ENCODE measurements at regions not wholly inside any gene's neighbourhood (a gene's known extent, or its start where the extent isn't known, plus 50 kb on each side); places are given as distances from the start of the nearest gene placed in this dataset.

DNA sequence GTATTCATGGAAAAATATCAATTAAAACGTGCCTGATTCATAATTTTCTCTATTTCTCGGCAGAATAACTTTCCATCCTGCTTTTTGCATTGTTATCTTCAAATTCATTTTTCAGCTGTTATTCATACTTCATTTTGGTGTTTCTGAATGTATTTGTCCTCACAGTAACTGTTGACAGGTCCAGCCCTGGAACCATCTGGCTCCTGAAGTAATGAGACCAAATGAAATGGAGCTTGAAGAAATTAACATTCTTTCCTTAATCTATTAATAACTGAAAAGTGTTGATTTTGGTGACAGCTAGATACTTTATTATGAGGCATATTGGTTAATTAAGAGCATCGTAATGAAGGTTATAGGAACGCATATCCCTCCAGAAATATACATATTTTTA, 257.0 kb upstream of the MINDY3 start:
- TF ChIP-seq, protein P1, sequence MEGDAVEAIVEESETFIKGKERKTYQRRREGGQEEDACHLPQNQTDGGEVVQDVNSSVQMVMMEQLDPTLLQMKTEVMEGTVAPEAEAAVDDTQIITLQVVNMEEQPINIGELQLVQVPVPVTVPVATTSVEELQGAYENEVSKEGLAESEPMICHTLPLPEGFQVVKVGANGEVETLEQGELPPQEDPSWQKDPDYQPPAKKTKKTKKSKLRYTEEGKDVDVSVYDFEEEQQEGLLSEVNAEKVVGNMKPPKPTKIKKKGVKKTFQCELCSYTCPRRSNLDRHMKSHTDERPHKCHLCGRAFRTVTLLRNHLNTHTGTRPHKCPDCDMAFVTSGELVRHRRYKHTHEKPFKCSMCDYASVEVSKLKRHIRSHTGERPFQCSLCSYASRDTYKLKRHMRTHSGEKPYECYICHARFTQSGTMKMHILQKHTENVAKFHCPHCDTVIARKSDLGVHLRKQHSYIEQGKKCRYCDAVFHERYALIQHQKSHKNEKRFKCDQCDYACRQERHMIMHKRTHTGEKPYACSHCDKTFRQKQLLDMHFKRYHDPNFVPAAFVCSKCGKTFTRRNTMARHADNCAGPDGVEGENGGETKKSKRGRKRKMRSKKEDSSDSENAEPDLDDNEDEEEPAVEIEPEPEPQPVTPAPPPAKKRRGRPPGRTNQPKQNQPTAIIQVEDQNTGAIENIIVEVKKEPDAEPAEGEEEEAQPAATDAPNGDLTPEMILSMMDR (IDR thresholded peaks at IDR 0.05) = no peak
- no peak for TF ChIP-seq POLR2A (IDR thresholded peaks at IDR 0.05)
